ENCODE measurements at regions not wholly inside any gene's neighbourhood (a gene's known extent, or its start where the extent isn't known, plus 50 kb on each side); places are given as distances from the start of the nearest gene placed in this dataset.

DNA sequence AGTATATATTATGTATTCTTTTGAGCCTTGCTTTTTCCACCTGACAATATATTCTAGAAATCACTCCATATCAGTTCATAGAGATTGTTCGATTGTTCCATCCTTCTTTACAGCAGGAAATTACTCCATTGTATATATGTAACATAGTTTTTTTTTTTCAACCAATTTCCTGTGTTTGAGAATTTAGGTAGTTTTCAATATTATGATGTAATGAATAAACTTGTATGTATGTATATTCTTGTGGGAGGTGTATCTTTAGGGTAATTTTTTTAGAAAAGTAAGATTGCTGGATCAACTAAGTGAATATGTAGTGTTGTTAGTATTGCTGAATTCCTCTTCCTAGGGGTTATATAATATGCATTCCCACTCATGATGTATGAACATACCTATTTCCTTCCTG is 165.9 kb upstream of the PITX1 start:
- no peak for DNase-seq

DNA sequence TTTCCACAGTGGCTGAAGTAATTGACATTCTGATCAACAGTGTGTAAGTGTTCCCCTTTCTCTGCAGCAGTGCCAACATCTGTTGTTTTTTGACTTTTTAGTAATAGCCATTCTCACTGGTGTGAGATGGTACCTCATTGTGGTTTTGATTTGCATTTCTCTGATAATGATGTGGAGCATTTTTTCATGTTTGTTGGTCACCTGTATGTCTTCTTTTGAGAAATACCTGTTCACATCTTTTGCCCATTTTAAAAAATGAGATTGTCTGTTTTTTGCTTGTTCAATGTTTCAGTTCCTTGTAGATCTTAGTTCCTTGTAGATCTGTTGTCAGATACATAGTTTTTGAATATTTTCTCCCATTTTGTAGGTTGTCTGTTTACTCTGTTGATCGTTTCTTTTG is 162.5 kb upstream of the PITX1 start:
- no peak for DNase-seq

- DNase-seq = no peak
These were observed 161.2 kb upstream of the PITX1 start for GRCh38 chr5:135195270-135195608.

- DNase-seq = no peak
These were observed 160.7 kb upstream of the PITX1 start for GRCh38 chr5:135194573-135195269.

DNA sequence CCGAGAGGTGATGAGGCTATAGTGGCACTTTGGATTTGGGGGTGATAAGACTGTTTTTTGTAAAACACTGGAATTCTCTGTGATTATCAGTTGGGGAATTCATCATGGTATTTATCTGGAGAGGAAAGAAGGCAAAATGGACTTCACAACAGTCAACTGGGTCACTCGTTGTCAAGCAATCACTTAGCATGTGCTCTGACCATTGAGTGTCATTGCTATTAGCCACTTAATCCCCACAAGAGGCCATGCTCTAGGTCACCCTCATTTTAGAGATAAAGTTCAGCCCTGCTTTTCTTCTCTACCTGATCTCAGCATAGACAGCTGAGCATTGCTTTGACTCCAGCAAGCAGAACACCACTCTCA is 160.1 kb upstream of the PITX1 start:
- no peak for DNase-seq

- DNase-seq = no peak
These were observed 159.4 kb upstream of the PITX1 start for GRCh38 chr5:135193213-135194125.

DNA sequence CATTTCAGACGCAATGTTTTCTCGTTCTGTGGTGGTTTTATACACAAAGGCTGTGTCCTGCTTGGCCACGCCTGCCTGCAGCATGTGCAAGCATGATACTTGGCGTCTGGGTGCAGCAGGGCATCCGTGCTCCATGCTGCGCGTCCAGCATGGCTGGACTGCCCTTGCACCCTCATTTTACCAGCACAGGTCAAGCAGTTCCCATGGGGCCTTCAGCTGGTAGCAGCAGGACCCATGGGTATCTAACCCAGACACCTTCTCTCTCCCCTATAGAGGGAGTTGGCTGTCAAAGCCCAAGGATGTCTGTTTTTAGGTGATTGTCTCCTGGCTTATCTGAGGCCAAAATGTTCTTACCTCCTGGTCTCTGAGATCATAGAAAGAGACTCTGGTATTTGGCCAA is 158.3 kb upstream of the PITX1 start:
- no peak for DNase-seq

DNA sequence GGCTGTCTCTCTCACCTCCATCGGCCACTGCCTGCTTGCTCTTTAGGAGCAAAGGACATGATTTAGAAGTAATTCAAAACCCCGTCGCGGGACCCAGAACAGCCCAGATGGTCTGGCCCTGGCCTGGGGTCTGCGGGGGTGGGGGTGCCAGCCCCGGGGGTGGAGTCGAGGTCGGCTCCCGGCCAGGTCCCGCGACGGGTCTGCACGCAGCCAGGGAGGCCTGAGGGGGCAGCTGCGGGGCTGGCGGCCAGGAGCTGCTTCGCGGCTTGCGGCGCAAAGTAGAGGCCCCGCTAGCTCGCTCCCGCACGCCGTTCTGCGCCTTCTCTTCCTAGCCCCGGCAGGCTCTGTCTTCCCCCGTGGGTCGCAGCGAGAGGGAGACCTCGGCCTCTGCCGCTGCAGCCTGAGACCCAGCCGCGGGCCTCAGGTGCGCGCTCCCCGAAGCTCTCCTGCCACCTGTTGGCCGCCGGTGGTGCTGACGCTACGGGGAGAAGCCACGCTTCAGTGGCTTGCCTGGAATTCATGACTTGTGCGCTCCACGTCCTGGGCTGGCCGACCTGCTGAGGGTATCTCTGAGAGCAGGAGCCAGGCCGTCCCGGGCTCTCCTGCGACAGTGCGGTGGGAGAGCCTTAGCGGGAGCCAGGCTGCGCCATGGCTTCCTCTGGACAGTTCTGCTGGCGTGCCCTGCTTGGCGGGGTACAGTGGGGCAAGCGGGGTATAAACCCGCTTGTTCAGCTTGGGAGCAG is 157.2 kb upstream of the PITX1 start:
- DNase-seq = peak; percentile 58

DNA sequence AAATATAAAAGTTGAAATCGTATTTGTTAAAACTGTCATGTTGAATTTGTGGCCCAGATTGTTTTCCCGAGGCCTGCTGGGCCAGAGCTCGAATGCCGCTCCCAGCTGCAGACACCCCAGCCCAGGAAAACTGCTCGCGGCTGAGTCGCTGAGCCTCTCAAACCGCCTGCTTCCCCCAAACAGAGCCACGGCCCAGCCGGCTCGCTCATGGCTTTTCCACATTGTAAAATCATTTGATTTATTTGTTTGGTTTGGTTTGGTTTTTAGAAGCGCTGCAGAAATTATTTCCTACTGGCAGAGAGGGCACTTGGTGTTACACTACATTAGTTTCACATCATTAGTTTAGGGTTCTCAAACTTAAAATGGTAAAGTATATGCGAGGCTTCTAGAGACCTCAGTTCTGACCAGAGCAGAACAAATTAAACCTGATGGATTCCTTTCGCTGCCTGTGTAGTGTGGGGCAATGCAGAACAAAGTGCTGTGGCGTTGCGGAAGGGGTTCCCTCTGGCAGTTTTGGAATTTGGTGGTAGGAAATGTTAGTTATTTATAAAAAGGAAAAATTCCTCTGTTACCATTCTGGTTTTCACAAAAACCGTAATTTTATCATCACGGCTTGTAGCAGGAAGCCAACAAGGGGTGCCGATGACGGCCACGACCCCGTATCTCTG is 156.5 kb upstream of the PITX1 start:
- DNase-seq = no peak

DNA sequence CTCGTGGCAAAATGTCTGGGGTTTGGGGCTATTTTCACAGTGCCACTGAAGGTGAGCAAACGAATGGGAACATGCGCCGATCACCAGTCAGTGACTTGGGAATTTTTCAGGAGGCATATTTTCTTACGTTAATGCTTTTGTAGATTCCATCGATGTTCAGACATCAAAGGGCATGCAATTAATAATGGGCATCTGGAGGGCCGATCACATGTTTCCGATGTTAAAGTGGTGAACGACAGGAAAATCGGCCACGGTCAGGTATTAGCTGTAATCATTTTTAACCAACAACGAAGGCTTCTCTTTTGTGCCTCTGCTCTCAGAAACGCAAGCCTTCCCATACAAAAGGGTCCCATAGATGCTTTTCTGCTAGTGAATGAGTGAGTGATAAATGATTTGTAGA is 155.0 kb upstream of the PITX1 start:
- no peak for DNase-seq

GRCh38 chr5:135188233-135188914 is 154.3 kb upstream of the PITX1 start:
- no peak for DNase-seq

- no peak for DNase-seq
These were observed 152.9 kb upstream of the PITX1 start for GRCh38 chr5:135186662-135187522.

DNA sequence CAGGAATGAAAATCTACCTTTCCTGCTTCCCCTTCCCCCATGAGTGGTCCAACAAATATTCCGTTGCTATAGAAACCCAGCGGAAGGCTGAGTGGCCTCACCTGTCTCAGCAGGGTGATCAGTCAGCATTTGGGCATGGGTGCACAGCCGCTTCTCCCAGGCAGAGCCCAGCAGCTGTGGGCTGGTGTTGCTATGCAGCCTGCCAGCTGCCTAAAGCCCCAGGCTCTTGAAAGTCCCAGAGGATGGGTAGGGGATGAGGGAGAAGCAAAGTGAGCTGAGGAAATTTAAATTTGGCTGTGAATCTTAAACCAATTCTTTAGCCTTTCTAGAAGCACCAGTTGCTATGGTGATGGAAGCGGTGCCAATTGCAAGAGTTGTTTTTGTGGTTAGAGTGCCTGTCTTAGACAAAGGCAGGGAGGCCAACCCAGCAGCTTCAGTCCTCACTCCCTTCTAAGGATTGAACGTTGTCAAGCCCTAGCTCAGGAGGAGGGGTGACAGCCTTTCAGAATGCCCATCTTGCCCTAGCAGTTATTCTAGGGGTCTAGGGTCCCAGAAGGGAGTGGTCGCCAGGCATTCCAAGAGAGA is 151.5 kb upstream of the PITX1 start:
- DNase-seq = no peak

- DNase-seq = no peak
These were observed 150.6 kb upstream of the PITX1 start for GRCh38 chr5:135184646-135185045.

GRCh38 chr5:135183464-135183863 is 149.4 kb upstream of the PITX1 start:
- DNase-seq = no peak

DNA sequence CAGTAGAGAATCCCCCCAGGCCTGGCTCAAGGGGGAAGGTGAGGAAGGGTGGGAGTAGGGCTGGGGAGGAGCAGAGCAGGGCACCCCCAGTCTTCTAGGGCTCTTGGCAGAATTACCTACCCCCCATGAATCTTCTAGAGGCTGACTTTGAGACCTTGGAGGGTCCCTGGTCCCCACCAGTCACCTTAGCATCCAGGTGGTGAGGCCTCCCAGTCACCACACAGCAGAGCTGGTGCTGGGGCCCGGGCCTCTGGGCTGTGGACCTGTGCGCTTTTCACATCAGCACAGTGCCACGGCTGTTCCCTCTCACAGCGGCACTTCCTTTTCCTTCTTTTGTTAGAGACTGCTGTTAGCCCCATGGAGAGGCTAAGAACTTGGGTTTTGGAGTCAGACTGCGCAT is 148.6 kb upstream of the PITX1 start:
- DNase-seq = no peak

DNA sequence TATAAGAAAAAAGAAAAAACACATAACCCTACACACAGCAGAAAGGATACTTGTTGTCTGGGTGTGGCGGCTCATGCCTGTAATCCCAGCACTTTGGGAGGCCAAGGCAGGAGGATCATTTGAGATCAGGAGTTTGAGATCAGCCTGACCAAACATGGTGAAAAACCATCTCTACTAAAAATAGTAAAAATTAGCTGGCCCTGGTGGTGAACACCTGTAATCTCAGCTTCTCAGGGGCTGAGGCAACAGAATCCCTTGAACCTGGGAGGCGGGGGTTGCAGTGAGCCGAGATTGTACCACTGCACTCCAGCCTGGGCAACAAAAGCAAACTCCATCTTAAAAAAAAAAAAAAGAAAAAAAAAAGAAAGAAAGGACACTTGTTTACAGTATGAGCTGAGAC is 147.6 kb upstream of the PITX1 start:
- no peak for DNase-seq

DNA sequence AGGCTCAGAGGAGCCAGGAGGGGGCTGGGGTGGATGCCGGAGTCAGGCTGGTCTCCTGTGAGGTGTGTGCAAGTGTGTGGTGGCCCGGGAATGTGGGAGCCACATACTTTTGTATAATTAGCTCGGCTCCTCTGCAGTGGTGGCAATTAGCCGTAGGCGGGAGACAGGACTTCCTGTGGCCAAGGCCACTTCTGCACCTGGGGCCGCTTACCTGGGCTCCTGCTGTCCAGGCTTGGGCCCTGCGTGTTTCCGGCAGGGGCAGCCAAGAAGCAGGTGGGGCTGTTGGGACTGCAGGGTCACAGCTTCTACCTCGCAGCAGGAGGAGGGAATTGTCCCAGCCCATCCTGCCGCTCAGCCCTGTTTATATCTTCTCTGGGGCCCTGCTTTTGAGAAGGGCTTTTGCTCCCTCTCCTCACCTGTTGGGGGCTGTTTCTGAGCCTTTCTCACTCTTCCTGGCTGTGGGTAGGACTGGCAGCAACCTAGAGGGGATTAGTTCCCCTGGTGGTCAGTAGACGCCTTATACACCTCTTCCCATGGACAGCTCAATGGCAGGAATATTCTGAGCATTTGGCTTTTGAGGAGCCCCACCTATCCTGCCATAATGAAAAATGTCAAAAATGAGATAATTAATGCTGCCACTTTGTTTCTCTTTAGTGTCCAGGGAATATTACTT is 145.4 kb upstream of the PITX1 start:
- no peak for DNase-seq

GRCh38 chr5:135178476-135179155 is 144.6 kb upstream of the PITX1 start:
- no peak for DNase-seq

DNA sequence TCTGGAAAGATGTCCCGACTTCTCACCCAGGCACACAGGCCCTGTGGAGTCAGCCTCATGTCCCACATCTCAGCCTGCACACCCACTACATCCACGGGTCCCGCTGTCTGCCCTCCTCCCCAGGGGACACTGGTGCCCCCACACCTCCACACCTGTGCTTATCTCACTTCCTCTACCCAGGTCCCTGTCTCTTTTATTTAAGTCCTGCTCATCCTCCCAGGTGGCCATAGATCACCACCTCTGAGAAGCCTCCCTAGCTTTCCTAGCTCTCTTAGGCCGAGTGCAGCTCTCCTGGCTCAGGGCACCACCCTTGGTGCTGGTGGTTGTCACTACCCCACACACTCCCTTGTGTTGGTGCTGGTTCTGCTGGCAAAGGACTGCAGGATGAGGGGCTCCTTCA is 143.6 kb upstream of the PITX1 start:
- DNase-seq = no peak

Data from CD4-positive, alpha-beta T cell treated with Interleukin-21 for 1 hour (primary cell).